PC-3 (cell line): ENCODE measurements at regions not wholly inside any gene's neighbourhood (a gene's known extent, or its start where the extent isn't known, plus 50 kb on each side); places are given as distances from the start of the nearest gene placed in this dataset.

Experiments used
- EZH2 ChIP-seq: fragments of 300-600 bp; sonication (generic); IDR thresholded peaks from one replicate; pipeline ENCODE4 v1.6.1; 2017; ENCODE audit warnings: antibody characterized with exemption, mild to moderate bottlenecking, low read length; ENCODE audit not compliant: unreplicated experiment
- TF ChIP-seq, protein P1 (sequence below): fragments of 300-600 bp; sonication (generic); conservative IDR thresholded peaks from 2 replicates; pipeline ENCODE4 v1.5.1; 2017; ENCODE audit warnings: antibody characterized with exemption, low read depth, mild to moderate bottlenecking, low read length

DNA sequence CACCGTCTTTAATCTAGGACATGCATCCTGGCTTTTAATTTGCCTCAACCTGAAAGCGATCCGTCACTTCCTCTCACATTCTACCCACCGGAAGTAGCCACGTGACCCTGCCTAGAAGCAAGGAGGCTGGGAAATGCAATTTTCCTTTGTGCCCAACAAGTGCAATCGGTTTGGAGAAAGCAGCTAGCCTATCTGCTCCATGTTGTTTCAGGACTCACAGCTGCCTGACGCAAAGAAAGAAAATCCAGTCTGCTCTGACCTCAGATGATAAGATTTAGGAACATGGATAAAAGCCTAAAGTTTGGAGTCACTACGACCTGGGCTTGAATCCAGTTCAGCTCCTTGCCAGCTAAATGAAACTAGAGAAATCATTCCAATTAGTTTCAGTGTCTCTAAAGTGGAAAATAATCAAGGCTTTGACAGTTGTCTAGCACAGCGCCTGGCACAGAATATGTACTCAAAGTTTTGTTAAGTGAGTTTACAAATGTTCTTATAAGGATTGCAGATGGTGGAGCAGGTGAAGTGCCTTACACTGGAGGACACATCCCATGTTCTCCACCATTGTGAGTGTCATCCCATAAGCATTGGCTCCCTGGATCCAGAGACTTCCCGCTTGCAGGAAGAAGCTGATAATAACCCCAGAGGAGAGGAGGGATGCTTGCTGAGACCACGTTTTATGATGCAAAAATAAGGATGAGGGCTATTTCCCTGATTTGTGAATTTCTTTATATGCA lies 553.7 kb downstream of the MN1 start:
- no peak for TF ChIP-seq EZH2
- TF ChIP-seq, protein P1, sequence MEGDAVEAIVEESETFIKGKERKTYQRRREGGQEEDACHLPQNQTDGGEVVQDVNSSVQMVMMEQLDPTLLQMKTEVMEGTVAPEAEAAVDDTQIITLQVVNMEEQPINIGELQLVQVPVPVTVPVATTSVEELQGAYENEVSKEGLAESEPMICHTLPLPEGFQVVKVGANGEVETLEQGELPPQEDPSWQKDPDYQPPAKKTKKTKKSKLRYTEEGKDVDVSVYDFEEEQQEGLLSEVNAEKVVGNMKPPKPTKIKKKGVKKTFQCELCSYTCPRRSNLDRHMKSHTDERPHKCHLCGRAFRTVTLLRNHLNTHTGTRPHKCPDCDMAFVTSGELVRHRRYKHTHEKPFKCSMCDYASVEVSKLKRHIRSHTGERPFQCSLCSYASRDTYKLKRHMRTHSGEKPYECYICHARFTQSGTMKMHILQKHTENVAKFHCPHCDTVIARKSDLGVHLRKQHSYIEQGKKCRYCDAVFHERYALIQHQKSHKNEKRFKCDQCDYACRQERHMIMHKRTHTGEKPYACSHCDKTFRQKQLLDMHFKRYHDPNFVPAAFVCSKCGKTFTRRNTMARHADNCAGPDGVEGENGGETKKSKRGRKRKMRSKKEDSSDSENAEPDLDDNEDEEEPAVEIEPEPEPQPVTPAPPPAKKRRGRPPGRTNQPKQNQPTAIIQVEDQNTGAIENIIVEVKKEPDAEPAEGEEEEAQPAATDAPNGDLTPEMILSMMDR = no peak
